HG03521 (cell line): ENCODE measurements at regions not wholly inside any gene's neighbourhood (a gene's known extent, or its start where the extent isn't known, plus 50 kb on each side); places are given as distances from the start of the nearest gene placed in this dataset.
A peak's percentile ranks its signal among the peaks of the same experiment; 100 is the strongest.
"Not testable (repeated sequence)": the region's sequence is repeated elsewhere in the genome, so short reads cannot be mapped to it uniquely, and the experiment has no call there.

ENCODE experiments used
- ATAC-seq: cut with Tn5 transposase; IDR thresholded peaks from one replicate; pipeline ENCODE4 v1.9.1; 2021; ENCODE audit warnings: mild to moderate bottlenecking, moderate library complexity; ENCODE audit not compliant: unreplicated experiment

DNA sequence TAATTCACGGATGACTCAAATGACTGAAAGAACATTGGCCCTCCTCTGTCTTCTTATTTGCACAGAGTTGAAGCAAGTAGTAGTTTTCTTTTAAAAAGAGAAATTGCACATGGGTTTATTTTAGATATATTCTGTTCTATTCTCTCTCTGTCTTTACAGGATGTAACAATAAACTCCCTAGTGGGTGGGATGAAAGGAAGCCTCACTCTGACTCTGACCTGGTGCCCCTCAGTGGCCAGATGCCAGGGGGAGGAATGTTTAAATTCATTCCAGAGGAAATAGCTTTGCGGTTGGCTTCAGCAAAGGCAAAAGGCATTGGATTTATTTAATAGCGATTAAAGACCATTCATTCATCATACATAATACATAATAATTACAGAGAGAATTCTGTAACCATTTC is 156.4 kb upstream of the MTPN start:
- no peak for ATAC-seq

DNA sequence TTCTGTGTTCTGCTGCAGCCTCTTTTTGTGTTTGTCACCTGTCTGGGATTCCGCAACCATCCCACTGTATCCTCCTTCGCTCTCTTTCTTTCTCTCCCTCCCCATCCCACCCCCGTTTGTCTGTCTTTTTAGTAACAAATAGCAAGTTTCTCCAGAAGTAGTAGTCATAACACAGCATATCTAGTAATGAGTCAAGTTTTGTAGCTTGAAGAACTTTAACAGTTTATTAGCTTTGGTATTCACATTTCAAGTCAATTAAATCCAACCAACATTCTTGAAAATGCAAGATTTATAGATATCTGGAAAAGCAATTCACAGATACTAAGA is 154.1 kb upstream of the MTPN start:
- no peak for ATAC-seq

DNA sequence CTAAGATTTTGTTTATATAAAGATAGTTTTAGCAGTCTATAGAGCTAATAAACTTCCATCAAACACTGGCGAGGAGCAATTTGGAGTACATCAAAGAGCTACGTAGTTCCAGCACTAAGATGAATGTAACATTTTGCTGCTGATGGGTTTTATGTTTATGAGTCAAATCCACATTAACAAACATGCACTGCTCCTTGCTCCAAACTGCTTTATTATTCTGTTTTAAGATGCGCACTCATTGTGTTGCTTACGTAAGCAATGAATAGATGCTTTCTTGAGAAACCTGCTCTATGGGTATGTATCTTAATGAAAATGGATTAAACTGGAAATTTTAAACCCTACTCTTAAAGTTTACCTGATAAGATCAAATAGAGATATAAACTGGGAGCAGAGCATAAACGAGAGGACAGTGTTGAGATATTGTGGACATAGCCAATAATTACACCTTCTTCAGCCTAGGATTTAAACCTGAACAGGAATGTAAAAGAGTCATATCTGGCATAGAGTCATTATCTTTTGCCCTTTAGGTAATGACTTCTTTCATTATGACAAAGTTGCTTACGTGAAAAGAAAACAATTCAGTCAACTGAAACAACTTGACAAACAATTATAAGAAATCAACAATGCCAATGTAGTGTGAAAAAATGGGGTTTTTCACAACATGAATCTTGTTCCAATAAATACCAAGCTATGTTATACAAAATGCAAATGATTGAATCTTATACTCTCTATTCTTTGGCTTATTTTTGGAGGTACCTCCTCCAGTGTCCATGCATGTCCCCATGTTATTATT is 153.5 kb upstream of the MTPN start:
- no peak for ATAC-seq

DNA sequence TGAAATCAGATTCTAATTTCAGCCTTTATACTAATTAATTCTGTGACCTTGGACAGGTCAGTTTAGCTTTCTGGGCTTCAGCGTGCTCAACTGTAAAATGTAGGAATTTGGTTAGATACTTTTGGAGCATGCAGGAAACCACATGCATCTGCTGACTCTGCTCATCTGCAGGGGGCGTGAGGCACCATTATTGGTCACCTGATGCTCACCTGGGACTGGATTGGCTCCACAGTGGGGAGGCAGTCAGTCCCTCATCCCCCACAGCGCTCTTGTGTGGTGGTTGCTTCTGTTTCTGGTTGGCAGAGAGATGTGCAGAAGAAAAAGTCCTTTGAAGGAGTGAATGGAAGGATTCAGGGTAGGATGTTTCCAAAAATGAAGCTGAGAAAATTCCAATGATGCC is 150.9 kb upstream of the MTPN start:
- no peak for ATAC-seq

DNA sequence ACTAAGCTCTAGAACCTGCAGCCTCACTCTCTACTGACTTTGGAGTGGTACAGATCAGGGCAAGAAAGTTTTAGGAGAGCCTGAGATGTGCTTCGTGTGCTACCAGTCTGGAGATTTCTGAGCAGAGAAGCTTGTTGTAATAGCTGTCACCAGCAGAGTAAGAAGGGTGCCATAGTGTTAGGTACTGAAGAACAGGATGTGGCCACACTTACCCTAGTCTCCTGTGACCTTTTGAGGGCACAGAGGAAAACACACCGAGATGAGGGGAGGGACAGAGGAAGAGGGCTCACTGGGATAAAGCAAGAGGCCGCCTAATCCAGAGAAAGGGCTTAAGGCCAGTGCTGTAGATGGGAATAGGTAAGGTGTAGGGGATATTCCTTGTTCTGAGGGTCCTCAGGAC is 146.2 kb upstream of the MTPN start:
- ATAC-seq, result no peak

DNA sequence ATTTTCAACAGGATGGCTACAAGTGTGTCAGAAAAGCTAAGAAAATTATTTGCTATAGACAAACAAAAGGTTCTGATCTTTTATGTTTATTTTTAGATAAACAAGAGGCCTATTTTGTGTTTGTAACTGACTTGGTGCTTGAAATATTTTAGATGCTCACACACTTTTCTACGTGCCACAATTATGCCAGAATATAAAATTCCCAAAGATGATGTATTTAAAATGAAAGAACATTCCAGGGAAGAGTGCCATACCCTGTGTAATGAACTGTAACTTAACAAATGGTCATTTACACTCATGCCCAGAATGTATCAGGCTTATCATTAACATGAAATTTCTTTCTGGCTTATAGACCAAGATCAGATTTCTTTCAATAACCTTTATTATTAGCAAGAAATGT is 144.9 kb upstream of the MTPN start:
- ATAC-seq, result no peak

DNA sequence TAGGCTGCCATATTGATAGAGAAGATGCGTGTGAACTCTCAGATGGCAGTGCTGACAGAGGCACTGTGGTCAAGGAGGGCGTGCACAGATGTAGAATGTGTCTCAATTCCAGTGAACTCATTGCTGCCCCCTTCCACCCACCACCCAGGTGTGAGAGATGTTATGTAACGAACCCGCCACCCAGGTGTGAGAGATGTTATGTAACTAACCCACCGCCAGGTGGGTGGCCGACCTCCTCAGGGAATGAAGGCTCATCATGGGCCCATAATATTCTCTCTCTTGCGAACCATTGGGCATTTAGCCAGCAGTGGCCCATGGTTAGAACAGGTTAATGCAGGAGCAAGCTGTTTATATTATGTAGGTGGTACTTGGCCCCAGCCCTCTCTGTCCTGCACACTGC is 140.4 kb upstream of the MTPN start:
- ATAC-seq, result no peak

DNA sequence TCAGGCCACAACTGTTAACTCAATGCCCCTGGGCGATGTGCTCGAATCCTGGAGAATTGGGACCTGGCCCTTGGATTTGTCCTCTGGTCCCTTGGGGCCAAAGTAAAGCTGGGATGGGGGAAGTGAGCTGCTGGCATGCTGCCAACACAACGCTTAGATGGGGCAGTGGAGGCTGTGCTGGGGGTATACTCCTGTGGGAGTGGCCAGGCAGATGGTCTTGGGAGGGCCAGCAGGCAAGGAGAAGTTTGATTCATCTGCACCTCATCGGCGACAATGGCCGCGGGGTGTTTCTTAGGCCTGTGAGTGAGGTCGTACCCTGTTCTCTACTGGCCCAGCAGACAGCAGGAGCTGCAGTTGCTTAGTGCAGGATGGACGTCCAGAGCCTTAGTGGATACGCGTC is 139.0 kb upstream of the MTPN start:
- no peak for ATAC-seq

DNA sequence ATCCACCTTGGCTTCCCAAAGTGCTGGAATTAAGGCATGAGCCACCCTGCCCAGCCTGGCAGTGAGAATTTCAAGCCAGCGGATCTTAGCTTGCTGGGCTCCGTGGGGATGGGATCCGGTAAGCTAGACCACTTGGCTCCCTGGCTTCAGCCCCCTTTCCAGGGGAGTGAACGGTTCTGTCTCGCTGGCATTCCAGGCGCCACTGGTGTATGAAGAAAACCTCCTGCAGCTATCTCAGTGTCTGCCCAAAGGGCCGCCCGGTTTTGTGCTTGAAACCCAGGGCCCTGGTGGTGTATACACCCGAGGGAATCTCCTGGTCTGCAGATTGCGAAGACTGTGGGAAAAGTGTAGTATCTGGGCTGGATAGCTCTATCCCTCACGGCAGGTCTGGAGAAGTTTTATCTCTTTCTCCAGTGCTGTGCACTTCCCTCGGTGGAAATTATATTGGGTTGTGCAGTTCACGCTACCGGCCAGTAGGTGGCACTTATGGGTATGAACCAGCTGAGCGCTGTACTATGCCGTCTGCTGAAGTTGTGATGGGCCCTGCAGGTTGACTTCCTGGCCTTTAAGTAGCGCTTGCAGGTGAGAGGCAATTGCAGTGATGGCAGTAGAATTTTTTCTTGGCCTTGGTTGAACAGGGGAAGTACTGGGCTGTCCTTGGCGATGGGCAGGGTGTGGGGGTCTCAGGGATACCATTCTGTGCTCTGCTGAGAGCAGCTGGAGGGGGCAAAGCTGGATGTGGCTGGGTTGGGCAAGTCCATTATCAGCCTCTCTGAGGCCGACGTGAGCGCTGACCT is 138.0 kb upstream of the MTPN start:
- ATAC-seq, result peak; percentile 98

DNA sequence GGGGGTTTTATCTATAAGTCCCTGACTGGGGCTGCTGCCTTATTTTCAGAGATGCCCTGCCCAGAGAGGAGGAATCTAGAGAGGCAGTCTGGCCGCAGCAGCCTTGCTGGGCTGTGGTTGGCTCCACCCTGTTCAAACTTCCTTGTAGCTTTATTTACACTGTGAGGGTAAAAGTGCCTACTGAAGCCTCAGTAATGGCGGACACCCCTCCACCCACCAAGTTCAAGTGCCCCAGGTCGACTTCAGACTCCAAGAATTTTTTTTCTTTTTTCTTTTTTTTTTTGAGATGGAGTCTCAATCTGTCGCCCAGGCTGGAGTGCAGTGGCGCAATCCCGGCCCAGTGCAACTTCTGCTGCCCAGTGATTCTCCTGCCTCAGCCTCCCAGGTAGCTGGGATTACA is 137.3 kb upstream of the MTPN start:
- not testable (repeated sequence) for ATAC-seq

DNA sequence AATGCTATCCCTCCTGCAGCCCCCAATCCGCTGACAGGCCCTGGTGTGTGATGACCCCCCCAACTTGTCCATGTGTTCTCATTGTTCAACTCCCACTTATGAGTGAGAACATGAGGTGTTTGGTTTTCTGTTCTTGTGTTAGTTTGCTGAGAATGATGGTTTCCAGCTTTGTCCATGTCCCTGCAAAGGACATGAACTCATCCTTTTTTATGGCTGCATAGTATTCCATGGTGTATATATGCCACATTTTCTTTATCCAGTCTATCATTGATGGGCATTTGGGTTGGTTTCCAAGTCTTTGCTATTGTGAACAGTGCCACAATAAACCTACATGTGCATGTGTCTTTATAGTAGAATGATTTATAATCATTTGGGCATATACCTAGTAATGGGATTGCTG is 131.9 kb upstream of the MTPN start:
- ATAC-seq, result not testable (repeated sequence)

DNA sequence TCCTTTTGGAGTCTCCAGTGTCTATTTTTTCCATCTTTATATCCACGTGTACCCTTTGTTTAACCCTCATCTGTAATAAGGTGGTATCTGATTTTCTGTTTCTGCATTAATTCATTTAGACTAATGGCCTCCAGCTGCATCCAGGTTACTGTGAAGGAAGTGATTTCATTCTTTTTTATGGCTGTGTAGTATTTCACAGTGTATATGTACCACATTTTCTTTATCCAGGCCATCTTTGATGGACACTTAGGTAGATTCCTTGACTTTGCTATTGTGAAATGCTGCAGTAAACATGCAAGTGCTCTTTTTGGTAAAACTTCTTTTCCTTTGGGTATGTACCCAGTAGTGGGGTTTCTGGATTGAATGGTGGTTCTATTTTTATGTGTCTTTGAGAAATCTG is 128.0 kb upstream of the MTPN start:
- no peak for ATAC-seq

DNA sequence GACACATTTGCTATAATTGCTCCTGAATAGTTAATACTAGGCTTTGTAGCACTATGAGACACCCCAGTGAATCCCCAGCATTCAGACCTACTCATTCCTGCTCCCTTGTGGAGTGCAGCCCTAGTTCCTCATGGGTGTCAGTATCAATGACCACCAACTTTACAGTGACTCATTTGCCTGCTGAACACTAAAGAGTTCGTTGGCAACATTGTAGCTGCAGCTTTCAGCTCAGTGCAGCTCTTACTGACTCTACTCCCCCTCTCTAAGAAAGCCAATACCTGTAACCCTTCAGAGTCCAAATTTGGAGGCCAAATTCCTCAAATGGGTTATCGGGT is 127.1 kb upstream of the MTPN start:
- ATAC-seq, result no peak

DNA sequence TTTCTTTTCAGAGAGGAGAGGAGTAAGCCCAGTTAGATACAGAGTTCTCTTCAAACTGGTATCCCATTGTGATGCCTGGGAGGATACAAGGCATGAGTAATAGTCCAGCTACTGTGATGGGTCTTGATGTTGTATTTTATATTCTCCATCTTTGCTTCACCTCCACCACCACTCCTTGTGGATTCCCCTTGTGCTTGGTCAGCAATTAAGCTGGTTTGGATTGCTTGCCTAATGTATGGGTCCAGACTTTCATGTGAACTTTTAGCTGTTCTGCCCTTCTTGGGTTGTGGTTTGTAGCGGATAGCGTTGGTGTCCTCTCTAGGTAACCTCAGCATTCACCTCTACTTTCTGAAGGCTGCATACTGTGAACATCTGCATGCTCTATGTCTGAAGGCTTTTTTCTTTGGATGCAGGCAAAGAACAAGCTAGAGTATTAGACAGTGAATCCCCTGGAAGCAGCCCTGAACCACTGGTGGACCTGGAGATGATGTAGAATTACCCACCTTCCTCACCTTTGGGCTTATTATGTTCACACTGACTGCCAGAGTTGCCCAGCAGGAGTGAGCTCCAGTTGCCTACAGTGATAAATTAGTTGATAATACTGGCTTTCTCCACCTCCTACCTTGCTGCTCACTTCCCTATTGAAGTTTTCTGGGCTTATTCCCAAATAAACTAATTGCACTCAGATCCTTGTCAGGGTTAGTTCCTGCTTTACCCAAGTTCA is 126.5 kb upstream of the MTPN start:
- ATAC-seq, result no peak

DNA sequence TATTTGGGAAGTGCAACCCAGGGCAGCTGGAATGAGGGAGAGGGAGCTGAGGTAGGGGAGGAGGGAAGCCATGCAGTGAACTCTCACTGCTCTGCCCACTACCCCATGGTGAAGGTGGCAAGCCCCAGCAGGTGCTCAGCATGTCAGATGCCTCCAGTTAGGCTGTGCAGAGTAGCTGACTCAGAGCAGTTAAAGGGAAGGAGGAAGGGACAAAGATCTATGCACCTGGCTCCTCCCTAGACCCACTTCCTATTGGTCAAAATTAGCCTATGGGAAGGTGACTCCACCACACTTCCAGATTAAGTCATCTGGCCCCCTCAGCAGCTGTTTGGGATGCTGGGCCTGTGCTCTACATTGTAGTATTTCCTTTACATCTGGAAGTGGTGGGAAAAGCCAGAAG is 125.7 kb upstream of the MTPN start:
- ATAC-seq, result no peak

DNA sequence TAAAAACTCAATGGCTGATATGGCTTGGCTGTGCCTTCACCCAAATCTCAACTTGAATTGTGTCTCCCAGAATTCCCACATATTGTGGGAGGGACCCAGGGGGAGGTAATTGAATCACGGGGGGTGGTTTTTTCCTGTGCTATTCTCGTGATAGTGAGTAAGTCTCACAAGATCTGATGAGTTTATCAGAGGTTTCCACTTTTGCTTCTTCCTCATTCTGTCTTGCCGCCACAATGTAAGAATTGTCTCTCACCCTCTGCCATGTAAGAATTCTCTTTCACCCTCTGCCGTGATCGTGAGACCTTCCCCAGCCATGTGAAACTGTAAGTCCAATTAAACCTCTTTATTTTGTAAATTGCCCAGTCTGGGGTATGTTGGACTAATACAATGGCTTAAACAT is 115.6 kb upstream of the MTPN start:
- ATAC-seq, result not testable (repeated sequence)

DNA sequence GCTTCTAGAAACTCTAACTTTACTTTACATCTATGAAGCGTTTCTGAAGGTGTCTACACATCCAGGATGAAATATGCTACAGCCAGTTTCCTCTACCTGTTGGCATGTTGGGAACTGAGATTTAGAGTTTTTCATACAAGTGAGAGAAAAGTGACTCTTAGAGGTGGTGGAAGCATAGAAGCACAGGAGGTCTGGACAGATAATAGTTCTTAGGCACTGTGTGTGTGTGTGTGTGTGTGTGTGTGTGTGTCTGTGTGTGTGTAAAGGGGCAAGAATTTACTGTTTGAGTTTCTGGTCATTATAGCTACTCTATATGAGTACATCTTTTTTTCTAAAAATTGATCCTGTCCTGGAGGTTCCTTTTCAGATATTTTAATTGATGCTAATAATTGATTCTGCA is 110.7 kb upstream of the MTPN start:
- ATAC-seq, result no peak

DNA sequence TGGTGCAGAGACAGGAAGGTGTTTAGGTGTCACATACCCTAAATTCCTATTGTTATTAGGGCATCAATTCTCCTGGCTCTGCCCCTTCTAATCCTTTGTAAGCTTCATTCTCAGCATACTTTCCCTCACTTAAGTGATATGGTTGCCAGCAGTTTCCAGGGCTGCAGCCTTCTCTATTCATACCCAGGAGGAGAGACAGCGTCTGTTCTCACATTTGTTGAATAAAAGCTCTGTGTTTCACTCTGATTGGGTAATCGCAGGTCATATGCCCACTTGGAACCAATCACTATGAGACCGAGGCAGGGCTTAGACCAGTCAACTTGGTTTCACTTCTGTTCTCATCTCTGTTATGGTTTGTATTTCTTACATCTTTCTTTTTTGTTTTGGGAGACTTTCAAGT is 109.6 kb upstream of the MTPN start:
- ATAC-seq, result no peak

DNA sequence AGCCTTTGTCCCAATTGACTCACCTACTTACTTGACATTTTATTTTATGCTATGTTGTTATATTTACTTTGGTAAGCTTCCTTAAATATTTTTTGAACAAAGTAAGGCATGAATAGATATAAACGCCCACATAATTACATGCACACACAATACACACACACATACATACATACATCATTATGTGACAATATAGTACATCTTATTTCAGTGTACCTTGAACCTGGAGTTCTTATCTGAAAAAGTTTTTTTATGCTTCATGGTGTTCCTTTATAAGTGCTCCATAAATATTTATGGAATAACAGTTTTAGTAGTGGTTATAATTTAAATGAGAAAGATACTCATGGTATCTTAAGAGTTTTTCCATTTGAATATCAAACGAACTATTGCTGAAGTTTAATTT is 102.8 kb upstream of the MTPN start:
- ATAC-seq, result no peak

DNA sequence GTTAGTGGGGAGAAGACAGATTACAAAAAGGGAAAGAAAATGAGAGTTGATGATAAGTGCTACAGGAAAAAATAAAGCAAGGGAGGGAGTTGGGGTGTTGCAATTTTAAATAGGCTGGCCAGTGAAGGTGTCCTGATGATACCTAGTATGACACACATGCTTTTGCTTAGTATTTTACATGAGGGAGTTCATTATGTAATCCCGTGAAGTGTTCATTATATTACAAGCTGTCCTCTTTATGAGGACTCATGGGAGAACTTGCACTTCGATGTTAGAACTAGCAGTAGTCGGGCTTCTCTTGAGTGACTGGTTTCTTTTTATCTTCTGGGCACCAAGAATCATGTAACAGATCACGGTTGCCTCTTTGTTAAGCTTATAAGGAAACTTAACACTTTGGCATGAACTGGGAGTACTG is 102.3 kb upstream of the MTPN start:
- no peak for ATAC-seq

DNA sequence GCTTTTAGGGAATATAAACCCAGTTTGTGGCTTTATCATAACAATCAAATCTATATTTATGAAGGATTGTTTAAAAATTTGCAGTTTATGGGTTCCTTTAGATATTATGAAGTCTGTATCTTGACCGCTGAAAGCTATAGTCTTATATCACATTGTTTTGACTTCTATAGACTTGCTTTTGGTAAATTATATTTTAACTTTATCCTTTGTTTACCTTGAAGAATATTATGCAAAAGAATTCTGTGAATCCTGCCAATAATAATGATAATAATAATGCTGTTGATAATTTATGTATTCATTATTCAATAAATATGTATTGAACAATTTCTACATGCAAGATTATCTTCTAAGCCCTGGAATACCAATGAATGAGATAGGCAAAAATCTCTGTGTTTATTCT is 101.9 kb upstream of the MTPN start:
- no peak for ATAC-seq

DNA sequence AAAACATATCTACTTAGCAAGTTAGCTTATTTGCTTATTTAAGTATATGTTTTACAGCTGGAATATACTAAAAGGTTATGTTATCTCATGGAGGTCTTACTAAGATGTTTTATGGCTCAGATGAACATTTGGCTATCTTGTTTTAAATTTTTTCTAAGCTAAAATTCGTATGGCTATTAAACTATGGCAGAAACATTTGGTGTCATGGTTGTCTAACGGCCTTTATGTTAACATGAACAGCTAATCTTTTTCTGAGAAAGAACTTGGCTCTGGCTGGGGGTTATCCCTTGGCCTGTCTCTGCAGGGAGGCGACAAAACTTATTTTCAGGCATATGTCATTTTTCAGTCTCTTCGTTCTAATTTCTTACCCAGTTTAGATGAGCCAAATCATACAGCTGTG is 101.5 kb upstream of the MTPN start:
- ATAC-seq, result no peak
